Stimulated activated CD4-positive, alpha-beta T cell treated with anti-CD3 and anti-CD28 coated beads, Interleukin-12 subunit alpha, Interleukin-12 subunit beta, amount 100 ng/mL, for 48 hours (primary cell): ENCODE measurements at regions not wholly inside any gene's neighbourhood (a gene's known extent, or its start where the extent isn't known, plus 50 kb on each side); places are given as distances from the start of the nearest gene placed in this dataset.

Experiments used
- DNase-seq, 3 donors: peaks; one replicate each; pipeline ENCODE4 v3.0.0-alpha.2; 2020; ENCODE audit warnings: low read depth in 2 of 3, low spot score in 1 of 3

- DNase-seq = no peak
Observed at GRCh38 chr12:84807249-84807648, 105.3 kb downstream of the SLC6A15 start.

- no peak for DNase-seq
Observed at GRCh38 chr12:84805474-84805858, 107.1 kb downstream of the SLC6A15 start.

GRCh38 chr12:84804691-84805473 lies 107.7 kb downstream of the SLC6A15 start:
- DNase-seq = no peak

GRCh38 chr12:84803661-84804060 lies 108.9 kb downstream of the SLC6A15 start:
- DNase-seq = no peak

GRCh38 chr12:84802161-84802560 lies 110.4 kb downstream of the SLC6A15 start:
- DNase-seq = no peak

GRCh38 chr12:84793558-84794367 lies 118.8 kb downstream of the SLC6A15 start:
- DNase-seq = no peak

GRCh38 chr12:84791444-84791843 lies 121.2 kb downstream of the SLC6A15 start:
- no peak for DNase-seq

- no peak for DNase-seq
Observed at GRCh38 chr12:84789184-84789583, 123.4 kb downstream of the SLC6A15 start.

- no peak for DNase-seq
Observed at GRCh38 chr12:84787253-84787652, 125.3 kb downstream of the SLC6A15 start.

GRCh38 chr12:84786622-84787021 lies 126.0 kb downstream of the SLC6A15 start:
- no peak for DNase-seq

GRCh38 chr12:84785951-84786350 lies 126.6 kb downstream of the SLC6A15 start:
- no peak for DNase-seq

GRCh38 chr12:84785281-84785680 lies 127.3 kb downstream of the SLC6A15 start:
- DNase-seq = no peak

GRCh38 chr12:84779169-84779568 lies 133.4 kb downstream of the SLC6A15 start:
- DNase-seq = no peak

GRCh38 chr12:84772281-84772680 lies 140.3 kb downstream of the SLC6A15 start:
- no peak for DNase-seq

GRCh38 chr12:84767079-84767478 lies 145.5 kb downstream of the SLC6A15 start:
- no peak for DNase-seq

GRCh38 chr12:84766375-84766774 lies 146.2 kb downstream of the SLC6A15 start:
- no peak for DNase-seq

- no peak for DNase-seq
Observed at GRCh38 chr12:84764001-84764400, 148.6 kb downstream of the SLC6A15 start.

- DNase-seq = no peak
Observed at GRCh38 chr12:84763107-84763506, 149.5 kb downstream of the SLC6A15 start.

GRCh38 chr12:84760091-84760865 lies 152.3 kb downstream of the SLC6A15 start:
- DNase-seq = no peak

GRCh38 chr12:84757978-84758377 lies 154.6 kb downstream of the SLC6A15 start:
- DNase-seq = no peak

- DNase-seq = no peak
Observed at GRCh38 chr12:84756961-84757360, 155.6 kb downstream of the SLC6A15 start.

GRCh38 chr12:84745127-84745526 lies 167.5 kb downstream of the SLC6A15 start:
- DNase-seq = no peak
